ENCODE measurements at regions not wholly inside any gene's neighbourhood (a gene's known extent, or its start where the extent isn't known, plus 50 kb on each side); places are given as distances from the start of the nearest gene placed in this dataset.

- no peak for DNase-seq
Measured at GRCh38 chr2:217069263-217070042, 209.6 kb upstream of the TNP1 start.

- no peak for DNase-seq
Measured at GRCh38 chr2:217068677-217069250, 208.9 kb upstream of the TNP1 start.

- no peak for DNase-seq
Measured at GRCh38 chr2:217067787-217068186, 207.9 kb upstream of the TNP1 start.

- DNase-seq: no peak
Measured at GRCh38 chr2:217066510-217067270, 206.8 kb upstream of the TNP1 start.

- DNase-seq: no peak
Measured at GRCh38 chr2:217065695-217066405, 206.0 kb upstream of the TNP1 start.

GRCh38 chr2:217065012-217065290 lies 205.1 kb upstream of the TNP1 start:
- DNase-seq: no peak

- peak; percentile 58 for DNase-seq
Measured at GRCh38 chr2:217064234-217065011, 204.6 kb upstream of the TNP1 start.

GRCh38 chr2:217063238-217063755 lies 203.4 kb upstream of the TNP1 start:
- DNase-seq: no peak

- no peak for DNase-seq
Measured at GRCh38 chr2:217062768-217063167, 202.9 kb upstream of the TNP1 start.

- no peak for DNase-seq
Measured at GRCh38 chr2:217061916-217062505, 202.1 kb upstream of the TNP1 start.

GRCh38 chr2:217060951-217061547 lies 201.2 kb upstream of the TNP1 start:
- DNase-seq: no peak

GRCh38 chr2:217060516-217060915 lies 200.7 kb upstream of the TNP1 start:
- no peak for DNase-seq

GRCh38 chr2:217058791-217059755 lies 199.2 kb upstream of the TNP1 start:
- DNase-seq: no peak

- DNase-seq: no peak
Measured at GRCh38 chr2:217057773-217058172, 197.9 kb upstream of the TNP1 start.

- DNase-seq: no peak
Measured at GRCh38 chr2:217055624-217056023, 195.8 kb upstream of the TNP1 start.

- no peak for DNase-seq
Measured at GRCh38 chr2:217054791-217055190, 194.9 kb upstream of the TNP1 start.

GRCh38 chr2:217052856-217053577 lies 193.2 kb upstream of the TNP1 start:
- DNase-seq: no peak

- no peak for DNase-seq
Measured at GRCh38 chr2:217051416-217051815, 191.6 kb upstream of the TNP1 start.

- DNase-seq: peak; percentile 83
Measured at GRCh38 chr2:217049956-217050355, 190.1 kb upstream of the TNP1 start.

- peak; percentile 43 for DNase-seq
Measured at GRCh38 chr2:217049422-217049821, 189.6 kb upstream of the TNP1 start.
